CD14-positive monocyte (primary cell): ENCODE measurements at regions not wholly inside any gene's neighbourhood (a gene's known extent, or its start where the extent isn't known, plus 50 kb on each side); places are given as distances from the start of the nearest gene placed in this dataset.

ENCODE experiments used
- DNase-seq, 3 donors: peaks; one replicate each; pipeline ENCODE4 v3.0.0-alpha.2; 2011 to 2022
- H2AFZ ChIP-seq: 2 replicates; pipeline ENCODE4 v1.6.0; 2012; ENCODE audit warnings: mild to moderate bottlenecking, low read depth, low read length, inconsistent platforms; ENCODE audit not compliant: insufficient read depth, poor library complexity, severe bottlenecking
- H3K27ac ChIP-seq, 2 donors: 1 replicate in 1 of 2; 2 replicates in 1 of 2; pipeline ENCODE4 v1.5.1; 2012 to 2013; ENCODE audit warnings: low read length in 2 of 2, control low read depth in 1 of 2, inconsistent platforms in 1 of 2, low read depth in 1 of 2, mild to moderate bottlenecking in 1 of 2
- H3K27me3 ChIP-seq, 2 donors: one replicate each; pipeline versions ENCODE4 v1.6.0 to v1.6.1; 2011 to 2013; ENCODE audit warnings: low read length in 2 of 2; ENCODE audit not compliant: control insufficient read depth in 2 of 2, insufficient read depth in 2 of 2
- H3K36me3 ChIP-seq, 2 donors: replicated peaks in 1 of 2; 1 replicate in 1 of 2; 2 replicates in 1 of 2; pipeline versions ENCODE4 v1.5.1 to v1.6.1; 2012 to 2013; ENCODE audit warnings: low read length in 2 of 2, control low read depth in 1 of 2, inconsistent platforms in 1 of 2, mild to moderate bottlenecking in 1 of 2; ENCODE audit not compliant: insufficient read depth in 2 of 2, control insufficient read depth in 1 of 2
- H3K4me1 ChIP-seq, 2 donors: 1 replicate in 1 of 2; 2 replicates in 1 of 2; pipeline versions ENCODE4 v1.5.1 to v1.6.1; 2012 to 2013; ENCODE audit warnings: low read length in 2 of 2, control low read depth in 1 of 2, inconsistent platforms in 1 of 2, mild to moderate bottlenecking in 1 of 2, moderate library complexity in 1 of 2; ENCODE audit not compliant: insufficient read depth in 2 of 2, control insufficient read depth in 1 of 2
- H3K4me2 ChIP-seq: replicated peaks from 2 replicates; pipeline ENCODE3; 2012; ENCODE audit warnings: low read length, moderate library complexity, mild to moderate bottlenecking; ENCODE audit not compliant: poor library complexity, severe bottlenecking; ENCODE audit errors: extremely low read depth
- H3K4me3 ChIP-seq, 3 experiments: fragments of 200-600 bp in 1 of 3; sonication (generic) in 1 of 3; replicated peaks in 1 of 3; 1 replicate in 2 of 3; 2 replicates in 1 of 3; pipeline ENCODE4 v1.5.1; 2011 to 2013; ENCODE audit warnings: low read length in 3 of 3, mild to moderate bottlenecking in 3 of 3, control low read depth in 2 of 3, low read depth in 2 of 3, inconsistent platforms in 1 of 3, moderate library complexity in 1 of 3
- H3K79me2 ChIP-seq: 2 replicates; pipeline ENCODE4 v1.6.0; 2012; ENCODE audit warnings: mild to moderate bottlenecking, control low read depth, inconsistent platforms, low read length, moderate library complexity; ENCODE audit not compliant: insufficient read depth
- H3K9ac ChIP-seq: 2 replicates; pipeline ENCODE4 v1.6.0; 2017; ENCODE audit warnings: low read length, mild to moderate bottlenecking; ENCODE audit not compliant: insufficient read depth, poor library complexity, severe bottlenecking
- H3K9me3 ChIP-seq, 2 donors: replicated peaks in 1 of 2; 1 replicate in 1 of 2; 2 replicates in 1 of 2; pipeline versions ENCODE4 v1.5.1 to v1.6.1; 2012 to 2013; ENCODE audit warnings: low read length in 2 of 2, control low read depth in 1 of 2; ENCODE audit not compliant: control insufficient read depth in 1 of 2, insufficient read depth in 1 of 2
- H4K20me1 ChIP-seq: 2 replicates; pipeline ENCODE4 v1.6.0; 2012; ENCODE audit warnings: mild to moderate bottlenecking, low read length, control low read depth, moderate library complexity; ENCODE audit not compliant: insufficient read depth
- H3K27ac Mint-ChIP-seq, 7 donors: one replicate each; pipeline ENCODE4 v1.8.0; 2020; ENCODE audit warnings: mild to moderate bottlenecking in 7 of 7, mixed read lengths in 7 of 7, moderate library complexity in 6 of 7, inconsistent platforms in 2 of 7
- H3K27me3 Mint-ChIP-seq, 3 donors: one replicate each; pipeline ENCODE4 v1.8.0; 2021 to 2022; ENCODE audit warnings: low read depth in 3 of 3, mild to moderate bottlenecking in 3 of 3, mixed read lengths in 3 of 3, moderate library complexity in 3 of 3, inconsistent platforms in 1 of 3
- H3K36me3 Mint-ChIP-seq, 2 donors: one replicate each; pipeline ENCODE4 v1.8.0; 2020; ENCODE audit warnings: mixed read lengths in 2 of 2, inconsistent platforms in 1 of 2, mild to moderate bottlenecking in 1 of 2
- H3K4me1 Mint-ChIP-seq: one replicate; pipeline ENCODE4 v1.8.0; 2020; ENCODE audit warnings: mild to moderate bottlenecking, mixed read lengths
- H3K4me3 Mint-ChIP-seq, 2 donors: one replicate each; pipeline ENCODE4 v1.8.0; 2020; ENCODE audit warnings: mild to moderate bottlenecking in 2 of 2, mixed read lengths in 2 of 2, moderate library complexity in 1 of 2
- H3K9me3 Mint-ChIP-seq, 7 donors: one replicate each; pipeline ENCODE4 v1.8.0; 2020 to 2022; ENCODE audit warnings: mixed read lengths in 7 of 7, mild to moderate bottlenecking in 6 of 7, moderate library complexity in 6 of 7, inconsistent platforms in 2 of 7
- CTCF ChIP-seq: fragments of 200-600 bp; IDR thresholded peaks from one replicate; pipeline ENCODE4 v1.8.0; 2022; ENCODE audit warnings: antibody characterized with exemption, mild to moderate bottlenecking
- WGBS: methylation state at CpG from one replicate; pipeline ENCODE4 v1.1.5; 2013; ENCODE audit warnings: missing lambda C conversion rate; ENCODE audit not compliant: insufficient coverage; 5-methylcytosine and 5-hydroxymethylcytosine counted together
- intact Hi-C, 2 donors: fragments of 100-400 bp; cut with micrococcal nuclease; formaldehyde crosslinking; loops; one replicate each; pipeline versions ENCODE4 v1.15.0 to v1.15.1; 2023

DNA sequence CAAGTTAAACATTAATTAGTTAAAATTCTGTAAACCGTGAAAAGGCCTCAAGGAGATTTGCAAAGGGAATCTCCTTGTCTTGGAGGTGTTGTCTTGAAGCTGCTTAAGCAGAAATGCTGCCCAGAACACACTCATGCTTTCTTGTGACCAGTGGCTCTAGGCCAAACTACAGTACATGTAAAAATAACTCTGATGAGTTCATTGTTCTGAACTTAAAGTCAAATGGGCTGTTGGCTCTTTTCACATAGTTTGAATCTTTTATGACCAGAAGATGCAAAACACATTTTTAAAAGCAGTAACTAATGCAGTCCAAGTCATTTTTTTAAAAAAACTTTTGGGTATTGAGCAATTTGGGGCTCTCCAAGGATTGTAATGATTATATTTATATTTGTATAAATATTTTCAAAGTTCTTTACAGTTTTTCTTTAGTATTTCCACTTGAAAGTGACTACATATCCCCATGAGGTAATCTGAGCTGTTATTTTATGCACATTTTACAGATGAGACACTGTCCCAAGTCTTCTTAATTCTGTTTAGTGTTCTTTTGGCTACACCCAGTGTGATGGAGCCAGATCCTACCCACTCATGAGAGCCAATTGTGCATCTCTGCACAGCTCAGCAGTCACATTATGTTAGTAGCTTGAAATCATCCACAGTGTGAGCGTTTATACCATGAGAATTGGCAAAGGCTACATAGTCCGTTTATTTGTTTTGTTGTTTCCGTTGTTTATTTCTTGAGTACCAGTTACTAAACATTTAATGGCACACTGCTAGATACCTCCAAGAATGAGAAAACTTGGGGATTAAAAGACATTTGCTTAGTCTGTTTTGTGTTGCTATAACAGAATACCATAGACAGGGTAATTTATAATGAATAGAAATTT, 112.8 kb upstream of the ATXN3L start:
- intact Hi-C loops = no loop called here
- Histone ChIP-seq H2AFZ (no peak overlapping the region), H3K9me3 (no peaks in the 10 kb centered on the region), H3K79me2 (no peaks in the 10 kb centered on the region), H3K36me3 (no peaks in the 10 kb centered on the region), H3K4me2 (no peak overlapping the region), H3K9ac (no peak overlapping the region), H3K27ac (no peak overlapping the region), H3K27me3 (peaks cover 0 to 19% of the 10 kb centered on the region in 2 donors), H3K4me3 (no peak overlapping the region), H3K4me1 (no peaks in the 10 kb centered on the region), H4K20me1 (no peaks in the 10 kb centered on the region)
- Mint-ChIP-seq H3K9me3 (peaks cover 0 to 5% (median 0%) of the 10 kb centered on the region in 7 donors), H3K36me3 (no peaks in the 10 kb centered on the region), H3K4me3 (no peak overlapping the region), H3K27ac (no peak overlapping the region), H3K4me1 (no peaks in the 10 kb centered on the region), H3K27me3 (peaks cover 0 to 14% (median under 1%) of the 10 kb centered on the region in 3 donors)
- TF ChIP-seq CTCF = no peak
- no peak for DNase-seq
- WGBS = no CpG with 5 or more reads among the region's 4 CpGs

DNA sequence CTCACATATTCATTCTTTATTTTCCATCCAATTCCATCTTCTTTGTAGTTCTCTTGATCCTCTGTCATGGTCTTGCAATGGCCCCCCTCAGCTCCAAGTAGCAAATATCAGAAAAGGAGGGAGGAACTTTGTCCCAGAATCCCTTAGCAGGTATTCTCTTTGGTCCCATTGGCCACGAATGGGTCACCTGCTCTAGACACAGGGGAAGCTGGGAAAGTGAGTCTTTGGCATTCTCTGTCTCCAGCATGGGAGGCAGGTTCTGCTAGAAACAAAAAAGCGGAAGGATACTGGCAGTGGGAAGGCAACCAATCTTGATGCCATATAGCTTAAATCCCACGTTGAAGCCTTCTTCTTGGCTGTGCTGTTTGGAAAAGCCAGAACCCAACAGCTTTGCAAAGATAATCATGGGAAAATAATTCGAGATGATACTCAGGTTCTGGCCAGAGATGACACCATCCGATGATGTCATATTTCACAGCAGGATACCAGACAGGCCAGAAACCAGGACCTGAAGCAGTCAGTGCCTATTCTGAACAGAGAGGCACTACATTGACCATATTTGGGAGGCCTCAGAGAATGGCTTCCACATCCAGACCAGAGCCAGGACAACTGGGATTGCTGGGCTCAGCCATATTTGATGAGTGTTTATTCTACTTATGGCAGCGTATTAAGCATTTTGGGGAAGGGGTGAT, 110.4 kb upstream of the ATXN3L start:
- no peak for DNase-seq
- Histone ChIP-seq H3K36me3 (no peaks in the 10 kb centered on the region), H4K20me1 (no peaks in the 10 kb centered on the region), H3K4me1 (no peaks in the 10 kb centered on the region), H3K9me3 (no peaks in the 10 kb centered on the region), H3K27me3 (peaks cover 0 to 11% of the 10 kb centered on the region in 2 donors), H3K4me2 (no peak overlapping the region), H2AFZ (no peak overlapping the region), H3K79me2 (no peaks in the 10 kb centered on the region), H3K27ac (no peak overlapping the region), H3K9ac (no peak overlapping the region), H3K4me3 (no peak overlapping the region)
- intact Hi-C loops = no loop called here
- Mint-ChIP-seq H3K36me3 (no peaks in the 10 kb centered on the region), H3K4me1 (no peaks in the 10 kb centered on the region), H3K27me3 (peaks cover 1 to 17% (median 2%) of the 10 kb centered on the region in 3 donors), H3K9me3 (peaks cover 0 to 8% (median 0%) of the 10 kb centered on the region in 7 donors), H3K27ac (no peak overlapping the region), H3K4me3 (no peak overlapping the region)
- TF ChIP-seq CTCF = no peak
- no CpG with 5 or more reads among the region's 6 CpGs for WGBS
